ENCODE measurements at regions not wholly inside any gene's neighbourhood (a gene's known extent, or its start where the extent isn't known, plus 50 kb on each side); places are given as distances from the start of the nearest gene placed in this dataset.

- ChIA-PET CTCF (no interaction called here), POLR2A (no interaction called here)
- no peak for DNase-seq (ENCODE audit: extremely low spot score)
- no peak for TF ChIP-seq CTCF (IDR thresholded peaks at IDR 0.05; ENCODE audit: control extremely low read depth, extremely low read depth, low read depth, missing control alignments)
Measured at GRCh38 chr4:159758061-159758460, 655.2 kb downstream of the RAPGEF2 start.

- no peak for DNase-seq (ENCODE audit: extremely low spot score)
- TF ChIP-seq CTCF (IDR thresholded peaks at IDR 0.05; ENCODE audit: control extremely low read depth, extremely low read depth, low read depth, missing control alignments) = no peak
- ChIA-PET POLR2A (no interaction called here), CTCF (no interaction called here)
Measured at GRCh38 chr4:159762672-159763071, 659.8 kb downstream of the RAPGEF2 start.

GRCh38 chr4:159764343-159764952, 661.6 kb downstream of the RAPGEF2 start:
- POLR2A ChIA-PET = no interaction called here
- CTCF ChIA-PET = interaction anchor here (1.0 to 3.1 kb wide), 13 partner anchors 11 to 83 kb away, joined by 3 to 44 read pairs (median 3); no protein-coding TSS in a partner anchor
- peak; percentile 28 for DNase-seq (ENCODE audit: extremely low spot score)
- TF ChIP-seq CTCF (IDR thresholded peaks at IDR 0.05; ENCODE audit: control extremely low read depth, extremely low read depth, low read depth, missing control alignments) = peak; percentile 61

- DNase-seq (ENCODE audit: extremely low spot score) = no peak
- CTCF ChIA-PET = interaction anchor here (1.0 to 3.1 kb wide), 13 partner anchors 12 to 82 kb away, joined by 3 to 44 read pairs (median 3); no protein-coding TSS in a partner anchor
- POLR2A ChIA-PET = no interaction called here
- no peak for TF ChIP-seq CTCF (IDR thresholded peaks at IDR 0.05; ENCODE audit: control extremely low read depth, extremely low read depth, low read depth, missing control alignments)
Measured at GRCh38 chr4:159765382-159765781, 662.5 kb downstream of the RAPGEF2 start.

- no peak for TF ChIP-seq CTCF (IDR thresholded peaks at IDR 0.05; ENCODE audit: control extremely low read depth, extremely low read depth, low read depth, missing control alignments)
- ChIA-PET POLR2A (no interaction called here), CTCF (interaction anchor here (1.1 to 3.1 kb wide), 3 partner anchors 11 to 35 kb away, joined by 3 to 44 read pairs (median 11); no protein-coding TSS in a partner anchor)
- no peak for DNase-seq (ENCODE audit: extremely low spot score)
Measured at GRCh38 chr4:159766241-159766640, 663.4 kb downstream of the RAPGEF2 start.

- ChIA-PET POLR2A (no interaction called here), CTCF (no interaction called here)
- no peak for DNase-seq (ENCODE audit: extremely low spot score)
- no peak for TF ChIP-seq CTCF (IDR thresholded peaks at IDR 0.05; ENCODE audit: control extremely low read depth, extremely low read depth, low read depth, missing control alignments)
Measured at GRCh38 chr4:159767406-159767805, 664.5 kb downstream of the RAPGEF2 start.
